Lower leg skin (tissue), 4 donors: ENCODE measurements at regions not wholly inside any gene's neighbourhood (a gene's known extent, or its start where the extent isn't known, plus 50 kb on each side); places are given as distances from the start of the nearest gene placed in this dataset.

ENCODE experiments used
- DNase-seq, 2 donors: peaks; one replicate each; pipeline ENCODE4 v3.0.0-alpha.2; 2019; ENCODE audit warnings: low spot score in 2 of 2
- H3K4me3 ChIP-seq: fragments of 200-600 bp; sonication (generic); 2 replicates; pipeline ENCODE4 v1.5.1; 2017; ENCODE audit warnings: mild to moderate bottlenecking, low read depth; ENCODE audit not compliant: poor library complexity, severe bottlenecking
- POLR2A ChIP-seq, 2 donors: fragments of 450-650 bp; IDR thresholded peaks; one replicate each; pipeline ENCODE4 v1.6.1; 2016 to 2017; ENCODE audit warnings: antibody characterized with exemption in 2 of 2, mild to moderate bottlenecking in 1 of 2, moderate library complexity in 1 of 2
- WGBS, 2 donors: methylation state at CpG; one replicate each; pipeline ENCODE4 v1.1.5; 2018; 5-methylcytosine and 5-hydroxymethylcytosine counted together
- intact Hi-C: fragments of 100-400 bp; cut with DNase I; formaldehyde crosslinking; loops from one replicate; pipeline ENCODE4 v1.15.0; 2023; ENCODE audit warnings: low total_unique reads
- TF ChIP-seq, protein P1 (sequence below), 3 donors: fragments of 450-650 bp; IDR thresholded peaks; one replicate each; pipeline ENCODE4 v1.5.1; 2016; ENCODE audit warnings: antibody characterized with exemption in 3 of 3, mild to moderate bottlenecking in 3 of 3, moderate library complexity in 2 of 3

- TF ChIP-seq, protein P1, sequence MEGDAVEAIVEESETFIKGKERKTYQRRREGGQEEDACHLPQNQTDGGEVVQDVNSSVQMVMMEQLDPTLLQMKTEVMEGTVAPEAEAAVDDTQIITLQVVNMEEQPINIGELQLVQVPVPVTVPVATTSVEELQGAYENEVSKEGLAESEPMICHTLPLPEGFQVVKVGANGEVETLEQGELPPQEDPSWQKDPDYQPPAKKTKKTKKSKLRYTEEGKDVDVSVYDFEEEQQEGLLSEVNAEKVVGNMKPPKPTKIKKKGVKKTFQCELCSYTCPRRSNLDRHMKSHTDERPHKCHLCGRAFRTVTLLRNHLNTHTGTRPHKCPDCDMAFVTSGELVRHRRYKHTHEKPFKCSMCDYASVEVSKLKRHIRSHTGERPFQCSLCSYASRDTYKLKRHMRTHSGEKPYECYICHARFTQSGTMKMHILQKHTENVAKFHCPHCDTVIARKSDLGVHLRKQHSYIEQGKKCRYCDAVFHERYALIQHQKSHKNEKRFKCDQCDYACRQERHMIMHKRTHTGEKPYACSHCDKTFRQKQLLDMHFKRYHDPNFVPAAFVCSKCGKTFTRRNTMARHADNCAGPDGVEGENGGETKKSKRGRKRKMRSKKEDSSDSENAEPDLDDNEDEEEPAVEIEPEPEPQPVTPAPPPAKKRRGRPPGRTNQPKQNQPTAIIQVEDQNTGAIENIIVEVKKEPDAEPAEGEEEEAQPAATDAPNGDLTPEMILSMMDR (IDR thresholded peaks at IDR 0.05): no peak
- no peak for TF ChIP-seq POLR2A (IDR thresholded peaks at IDR 0.05)
These were observed 320.2 kb downstream of the TBC1D4 start for GRCh38 chr13:75161804-75162203.

GRCh38 chr13:75160984-75161383, 321.0 kb downstream of the TBC1D4 start:
- H3K4me3 ChIP-seq: no peak overlapping the region
- TF ChIP-seq POLR2A (IDR thresholded peaks at IDR 0.05): no peak
- TF ChIP-seq, protein P1 (IDR thresholded peaks at IDR 0.05): no peak
- DNase-seq: no peak
- WGBS, 2 donors: 90 to 94% methylated on average over 1 of the region's 1 CpG
- intact Hi-C loops: no loop called here

More at GRCh38 chr13:75161804-75162203, 320.2 kb downstream of the TBC1D4 start:
- intact Hi-C loops: no loop called here
- no peak for DNase-seq
- WGBS, 2 donors: 68 to 71% methylated on average over 8 of the region's 8 CpGs
- no peak overlapping the region for H3K4me3 ChIP-seq

- intact Hi-C loops: no loop called here
- no peak overlapping the region for H3K4me3 ChIP-seq
- no peak for DNase-seq
- TF ChIP-seq, protein P1 (IDR thresholded peaks at IDR 0.05): no peak
- no peak for TF ChIP-seq POLR2A (IDR thresholded peaks at IDR 0.05)
- WGBS, 2 donors: 55 to 57% methylated on average over 4 of the region's 4 CpGs
These were observed 327.6 kb downstream of the TBC1D4 start for GRCh38 chr13:75154331-75154730.

DNA sequence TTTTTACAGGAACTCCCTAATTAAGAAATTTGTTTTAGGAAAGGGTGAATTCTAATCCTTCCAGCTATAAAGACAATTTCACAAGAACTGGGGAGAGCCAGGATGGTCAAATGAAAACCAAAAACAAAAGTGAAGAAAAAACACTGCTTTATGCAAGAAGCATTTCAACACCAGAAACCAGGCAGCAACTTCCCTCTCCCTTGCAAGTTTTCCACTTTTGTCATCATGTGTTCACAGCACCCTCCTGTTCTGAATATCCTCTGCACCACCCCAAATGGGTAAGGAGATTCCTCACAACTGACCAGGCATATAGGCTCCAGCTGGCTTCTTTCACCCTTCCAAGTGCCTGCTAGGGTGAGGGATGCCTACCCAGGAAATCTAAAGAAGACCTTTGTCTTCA, 328.1 kb downstream of the TBC1D4 start:
- intact Hi-C loops: no loop called here
- H3K4me3 ChIP-seq: no peak overlapping the region
- no peak for DNase-seq
- TF ChIP-seq, protein P1 (IDR thresholded peaks at IDR 0.05): no peak
- TF ChIP-seq POLR2A (IDR thresholded peaks at IDR 0.05): no peak

DNA sequence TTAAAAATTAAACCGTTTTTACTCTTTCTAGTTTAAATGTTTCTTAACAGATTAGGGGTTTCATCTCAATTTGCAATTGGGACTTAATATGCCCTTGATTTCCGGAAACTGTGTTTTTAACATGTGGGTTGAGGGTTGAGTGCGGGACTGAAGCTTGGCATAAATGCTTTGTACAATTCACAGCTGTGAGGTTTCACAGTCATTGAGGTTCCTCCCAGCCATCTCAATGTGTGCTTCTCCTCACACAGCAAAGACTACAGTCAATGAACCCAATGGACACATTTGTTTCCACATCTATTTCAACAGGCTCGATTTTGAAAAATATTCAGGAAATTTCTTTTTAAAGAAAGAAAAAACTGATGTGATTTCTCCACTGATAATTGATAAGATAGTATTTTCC, 328.6 kb downstream of the TBC1D4 start:
- no peak for DNase-seq
- no peak for TF ChIP-seq POLR2A (IDR thresholded peaks at IDR 0.05)
- TF ChIP-seq, protein P1 (IDR thresholded peaks at IDR 0.05): no peak
- intact Hi-C loops: no loop called here
- WGBS, 2 donors: 43 to 76% methylated on average over 4 of the region's 4 CpGs
- H3K4me3 ChIP-seq: no peak overlapping the region

DNA sequence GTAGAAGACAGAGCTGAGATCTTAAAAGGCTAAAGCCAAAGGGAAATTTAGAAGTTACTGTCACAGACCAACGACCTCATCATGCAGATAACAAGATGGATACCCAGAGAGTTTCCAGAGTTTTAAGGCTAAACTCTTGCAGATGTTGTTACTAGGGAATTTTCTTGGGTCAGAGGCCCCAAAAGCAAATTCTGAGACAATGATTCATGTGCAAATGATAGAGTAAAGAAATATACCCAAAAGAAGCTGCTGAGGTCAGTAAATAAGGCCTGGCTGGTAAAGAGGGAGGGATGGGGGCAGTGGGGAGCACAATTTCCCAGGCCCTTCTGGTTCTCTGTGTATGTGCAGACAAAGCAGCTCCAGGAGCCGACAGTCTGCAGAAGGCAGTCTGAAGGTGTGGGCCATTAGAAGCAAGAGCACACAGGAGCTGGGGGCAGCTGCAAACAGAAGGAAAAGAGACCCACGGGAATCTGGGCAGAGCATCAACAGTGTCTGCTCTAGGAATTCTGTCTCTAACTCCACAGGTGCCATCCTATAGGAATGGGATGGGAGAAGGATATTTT, 330.8 kb downstream of the TBC1D4 start:
- H3K4me3 ChIP-seq: no peak overlapping the region
- DNase-seq: no peak
- WGBS, 2 donors: 60 to 61% methylated on average over 3 of the region's 3 CpGs
- TF ChIP-seq, protein P1 (IDR thresholded peaks at IDR 0.05): no peak
- TF ChIP-seq POLR2A (IDR thresholded peaks at IDR 0.05): no peak
- intact Hi-C loops: no loop called here
